Right atrium auricular region (tissue), 2 donors: ENCODE measurements at regions not wholly inside any gene's neighbourhood (a gene's known extent, or its start where the extent isn't known, plus 50 kb on each side); places are given as distances from the start of the nearest gene placed in this dataset.

ENCODE experiments used
- DNase-seq: peaks from one replicate; pipeline ENCODE4 v3.0.0-alpha.2; 2019; ENCODE audit warnings: low spot score
- H3K27ac ChIP-seq, 2 donors: fragments of 200-600 bp; sonication (generic); 1 replicate in 1 of 2; 2 replicates in 1 of 2; pipeline ENCODE4 v1.5.1; 2016 to 2019
- H3K27me3 ChIP-seq, 2 donors: fragments of 200-600 bp; sonication (generic); one replicate each; pipeline versions ENCODE4 v1.5.1 to v1.6.0; 2017 to 2019
- H3K36me3 ChIP-seq: fragments of 200-600 bp; sonication (generic); one replicate; pipeline ENCODE4 v1.5.1; 2016
- H3K4me1 ChIP-seq, 2 donors: fragments of 200-600 bp; sonication (generic); one replicate each; pipeline versions ENCODE4 v1.5.1 to v1.6.0; 2017 to 2019
- H3K4me3 ChIP-seq, 2 donors: fragments of 200-600 bp; sonication (generic); 1 replicate in 1 of 2; 2 replicates in 1 of 2; pipeline ENCODE4 v1.5.1; 2017 to 2019; ENCODE audit warnings: mild to moderate bottlenecking in 1 of 2, moderate library complexity in 1 of 2
- H3K9me3 ChIP-seq, 2 donors: fragments of 200-600 bp; sonication (generic); one replicate each; pipeline ENCODE4 v1.5.1; 2019
- TF ChIP-seq, protein P1 (sequence below), 2 donors: fragments of 200-600 bp; sonication (generic); IDR thresholded peaks; one replicate each; pipeline ENCODE4 v1.5.1; 2019; ENCODE audit warnings: antibody characterized with exemption in 2 of 2

GRCh38 chr14:38110258-38110657 is 97.4 kb upstream of the SSTR1 start:
- H3K36me3 ChIP-seq: no peaks in the 10 kb centered on the region
- no peak overlapping the region for H3K4me3 ChIP-seq
- DNase-seq: no peak
- no peak overlapping the region for H3K27ac ChIP-seq
- TF ChIP-seq, protein P1, sequence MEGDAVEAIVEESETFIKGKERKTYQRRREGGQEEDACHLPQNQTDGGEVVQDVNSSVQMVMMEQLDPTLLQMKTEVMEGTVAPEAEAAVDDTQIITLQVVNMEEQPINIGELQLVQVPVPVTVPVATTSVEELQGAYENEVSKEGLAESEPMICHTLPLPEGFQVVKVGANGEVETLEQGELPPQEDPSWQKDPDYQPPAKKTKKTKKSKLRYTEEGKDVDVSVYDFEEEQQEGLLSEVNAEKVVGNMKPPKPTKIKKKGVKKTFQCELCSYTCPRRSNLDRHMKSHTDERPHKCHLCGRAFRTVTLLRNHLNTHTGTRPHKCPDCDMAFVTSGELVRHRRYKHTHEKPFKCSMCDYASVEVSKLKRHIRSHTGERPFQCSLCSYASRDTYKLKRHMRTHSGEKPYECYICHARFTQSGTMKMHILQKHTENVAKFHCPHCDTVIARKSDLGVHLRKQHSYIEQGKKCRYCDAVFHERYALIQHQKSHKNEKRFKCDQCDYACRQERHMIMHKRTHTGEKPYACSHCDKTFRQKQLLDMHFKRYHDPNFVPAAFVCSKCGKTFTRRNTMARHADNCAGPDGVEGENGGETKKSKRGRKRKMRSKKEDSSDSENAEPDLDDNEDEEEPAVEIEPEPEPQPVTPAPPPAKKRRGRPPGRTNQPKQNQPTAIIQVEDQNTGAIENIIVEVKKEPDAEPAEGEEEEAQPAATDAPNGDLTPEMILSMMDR (IDR thresholded peaks at IDR 0.05): no peak
- no peaks in the 10 kb centered on the region for H3K4me1 ChIP-seq
- H3K9me3 ChIP-seq: no peaks in the 10 kb centered on the region
- no peaks in the 10 kb centered on the region for H3K27me3 ChIP-seq

DNA sequence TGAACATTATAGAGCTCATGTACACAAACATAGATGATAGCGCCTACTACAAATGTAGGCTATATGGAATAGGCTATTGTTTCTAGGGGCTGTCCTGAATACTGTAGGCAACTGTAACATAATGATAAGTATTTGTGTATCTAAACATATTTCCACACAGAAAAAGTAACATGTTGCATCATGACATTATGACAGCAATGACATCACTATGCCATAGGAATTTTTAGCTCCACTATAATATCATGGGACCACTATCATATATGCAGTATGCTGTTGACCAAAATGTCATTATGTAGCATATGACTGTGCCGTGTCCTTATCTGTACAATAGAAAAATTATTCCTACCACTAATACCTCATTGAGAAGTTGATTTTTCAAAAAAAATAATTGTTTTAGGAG is 96.7 kb upstream of the SSTR1 start:
- H3K4me1 ChIP-seq: no peaks in the 10 kb centered on the region
- H3K36me3 ChIP-seq: no peaks in the 10 kb centered on the region
- no peak overlapping the region for H3K27ac ChIP-seq
- no peak for DNase-seq
- no peak overlapping the region for H3K4me3 ChIP-seq
- TF ChIP-seq, protein P1 (IDR thresholded peaks at IDR 0.05): no peak
- no peaks in the 10 kb centered on the region for H3K27me3 ChIP-seq
- H3K9me3 ChIP-seq: no peaks in the 10 kb centered on the region

DNA sequence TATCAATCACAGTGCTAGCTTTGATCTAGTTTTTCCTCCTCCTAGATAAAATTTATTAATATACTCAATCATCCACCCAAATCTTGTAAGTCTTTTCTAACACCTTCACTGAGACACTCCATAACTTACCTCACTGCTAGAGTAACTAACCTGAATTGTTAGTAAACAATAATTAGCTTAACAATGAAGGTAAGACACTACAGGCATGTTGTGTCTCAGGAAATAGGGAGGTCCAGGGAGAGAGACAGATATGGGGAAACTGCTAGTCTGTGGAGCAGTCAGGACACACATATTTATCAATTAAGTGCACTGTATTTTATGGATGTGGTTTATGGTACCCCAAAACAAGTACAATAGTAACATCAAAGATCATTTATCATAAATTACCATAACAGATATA is 94.2 kb upstream of the SSTR1 start:
- Histone ChIP-seq H3K9me3 (no peaks in the 10 kb centered on the region), H3K4me3 (no peak overlapping the region), H3K27me3 (no peaks in the 10 kb centered on the region), H3K36me3 (no peaks in the 10 kb centered on the region), H3K27ac (no peak overlapping the region), H3K4me1 (no peaks in the 10 kb centered on the region)
- TF ChIP-seq, protein P1 (IDR thresholded peaks at IDR 0.05): no peak
- no peak for DNase-seq

GRCh38 chr14:38116895-38117294 is 90.8 kb upstream of the SSTR1 start:
- DNase-seq: no peak
- Histone ChIP-seq H3K4me1 (no peaks in the 10 kb centered on the region), H3K36me3 (no peaks in the 10 kb centered on the region), H3K9me3 (no peaks in the 10 kb centered on the region), H3K27ac (no peak overlapping the region), H3K4me3 (no peak overlapping the region), H3K27me3 (no peaks in the 10 kb centered on the region)
- TF ChIP-seq, protein P1 (IDR thresholded peaks at IDR 0.05): no peak

- H3K27ac ChIP-seq: no peak overlapping the region
- DNase-seq: no peak
- no peaks in the 10 kb centered on the region for H3K36me3 ChIP-seq
- no peak overlapping the region for H3K4me3 ChIP-seq
- TF ChIP-seq, protein P1 (IDR thresholded peaks at IDR 0.05): no peak
- no peaks in the 10 kb centered on the region for H3K9me3 ChIP-seq
- no peaks in the 10 kb centered on the region for H3K27me3 ChIP-seq
- H3K4me1 ChIP-seq: no peaks in the 10 kb centered on the region
Measured at GRCh38 chr14:38120109-38120508, 87.6 kb upstream of the SSTR1 start.

DNA sequence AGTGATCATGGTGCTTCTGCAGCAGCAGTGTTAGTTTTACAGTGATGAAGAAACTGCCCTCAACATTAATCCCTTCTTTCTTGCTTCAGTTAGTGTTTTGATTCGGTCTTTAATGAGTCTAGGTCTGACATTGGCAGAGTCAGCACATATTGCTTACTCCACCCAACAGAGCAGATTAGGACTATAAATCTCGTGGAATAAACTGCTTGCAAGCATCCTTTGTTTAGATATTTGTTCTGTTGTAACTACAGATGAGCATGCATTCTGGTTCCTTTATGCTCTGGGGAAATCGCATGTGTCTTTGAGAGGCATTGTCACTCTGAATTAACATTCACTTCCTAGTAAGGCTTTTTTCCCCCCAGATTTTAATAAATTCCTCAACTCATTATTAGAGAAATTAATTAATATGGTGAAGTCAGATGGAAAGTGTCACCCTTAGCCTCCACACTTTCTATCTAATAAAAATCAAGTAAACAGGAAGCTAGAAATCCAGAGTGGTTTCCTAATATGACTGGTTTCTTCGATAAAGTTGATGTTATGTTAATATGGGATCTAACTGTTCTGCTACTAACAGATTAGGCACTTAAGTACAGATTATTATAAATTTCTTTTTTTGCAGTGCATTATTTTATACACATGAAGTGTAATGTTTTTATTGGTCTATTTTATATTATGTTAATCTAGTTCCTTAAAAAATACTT is 86.2 kb upstream of the SSTR1 start:
- Histone ChIP-seq H3K27me3 (no peaks in the 10 kb centered on the region), H3K36me3 (no peaks in the 10 kb centered on the region)
- TF ChIP-seq, protein P1 (IDR thresholded peaks at IDR 0.05): no peak

More for the DNA sequence above, 86.2 kb upstream of the SSTR1 start:
- H3K27ac ChIP-seq: no peak overlapping the region
- H3K4me3 ChIP-seq: no peak overlapping the region
- DNase-seq: no peak
- H3K9me3 ChIP-seq: no peaks in the 10 kb centered on the region
- H3K4me1 ChIP-seq: no peaks in the 10 kb centered on the region
